SK-N-SH (cell line): ENCODE measurements at regions not wholly inside any gene's neighbourhood (a gene's known extent, or its start where the extent isn't known, plus 50 kb on each side); places are given as distances from the start of the nearest gene placed in this dataset.

Source experiments
- CTCF ChIA-PET: fragments of 300-600, 350-600 bp; formaldehyde crosslinking; extraction: SDS; loops from one replicate; lab custom pipeline; 2021; lab: Yijun Ruan, JAX
- POLR2A ChIA-PET: fragments of 350-600 bp; sonication (Branson Sonifier 250); formaldehyde crosslinking; extraction: SDS; loops from one replicate; lab custom pipeline; 2020; ENCODE audit warnings: antibody characterized with exemption, inconsistent platforms; lab: Yijun Ruan, JAX
- DNase-seq: peaks from one replicate; pipeline ENCODE4 v3.0.0; 2012
- H2AFZ ChIP-seq: fragments of 200-600 bp; sonication (generic); 2 replicates; pipeline ENCODE4 v1.8.1; 2016; ENCODE audit warnings: antibody characterized with exemption, mild to moderate bottlenecking, low read depth
- H3F3A ChIP-seq: fragments of 200-600 bp; sonication (generic); replicated peaks from 2 replicates; pipeline ENCODE3; 2016; ENCODE audit warnings: antibody characterized with exemption, mild to moderate bottlenecking; ENCODE audit not compliant: insufficient read depth
- H3K27ac ChIP-seq, 2 experiments: fragments of 200-500 bp in 1 of 2; fragments of 200-600 bp in 1 of 2; sonication (Bioruptor generic) in 1 of 2; sonication (generic), shearing (Covaris generic) in 1 of 2; 2 replicates each; pipeline versions ENCODE4 v1.5.1 to v1.6.1; 2014 to 2016; ENCODE audit warnings: low read depth in 2 of 2, inconsistent platforms in 1 of 2, low read length in 1 of 2, mild to moderate bottlenecking in 1 of 2, mixed read lengths in 1 of 2
- H3K27me3 ChIP-seq: fragments of 200-600 bp; sonication (generic), shearing (Covaris generic); 2 replicates; pipeline ENCODE4 v1.6.1; 2016; ENCODE audit warnings: mixed run types; ENCODE audit not compliant: insufficient read depth
- H3K36me3 ChIP-seq, 2 experiments: fragments of 200-500 bp in 1 of 2; fragments of 200-600 bp in 1 of 2; sonication (Bioruptor generic) in 1 of 2; sonication (generic) in 1 of 2; replicated peaks in 1 of 2; 2 replicates each; pipeline versions ENCODE3 to v1.5.1; 2014 to 2016; ENCODE audit warnings: low read length in 1 of 2, mild to moderate bottlenecking in 1 of 2; ENCODE audit not compliant: insufficient read depth in 2 of 2, control insufficient read depth in 1 of 2
- H3K4me1 ChIP-seq, 2 experiments: fragments of 200-500 bp in 1 of 2; fragments of 200-600 bp in 1 of 2; sonication (Bioruptor generic) in 1 of 2; sonication (generic), shearing (Covaris generic) in 1 of 2; 2 replicates each; pipeline versions ENCODE4 v1.5.1 to v1.6.1; 2014 to 2016; ENCODE audit warnings: low read depth in 1 of 2, low read length in 1 of 2, mixed run types in 1 of 2; ENCODE audit not compliant: insufficient read depth in 2 of 2, control insufficient read depth in 1 of 2
- H3K4me2 ChIP-seq: fragments of 200-600 bp; sonication (generic), shearing (Covaris generic); 2 replicates; pipeline ENCODE4 v1.6.1; 2017; ENCODE audit warnings: mixed run types
- H3K4me3 ChIP-seq, 2 experiments: fragments of 200-500 bp in 1 of 2; fragments of 200-600 bp in 1 of 2; sonication (Bioruptor generic) in 1 of 2; sonication (generic), shearing (Covaris generic) in 1 of 2; 2 replicates each; pipeline versions ENCODE4 v1.5.1 to v1.8.1; 2014 to 2016; ENCODE audit warnings: low read depth in 2 of 2, inconsistent platforms in 1 of 2, low read length in 1 of 2, mild to moderate bottlenecking in 1 of 2, mixed read lengths in 1 of 2, moderate library complexity in 1 of 2
- H3K79me2 ChIP-seq: fragments of 200-600 bp; sonication (generic); 2 replicates; pipeline ENCODE4 v1.8.1; 2017; ENCODE audit warnings: mild to moderate bottlenecking; ENCODE audit not compliant: insufficient read depth
- H3K9ac ChIP-seq: fragments of 200-600 bp; sonication (generic); 2 replicates; pipeline ENCODE4 v1.6.1; 2017; ENCODE audit warnings: mixed run types
- H3K9me2 ChIP-seq: fragments of 200-600 bp; sonication (generic); 2 replicates; pipeline ENCODE4 v1.6.1; 2017; ENCODE audit warnings: mixed run types
- H3K9me3 ChIP-seq: fragments of 200-600 bp; sonication (generic); 2 replicates; pipeline ENCODE4 v1.6.1; 2017; ENCODE audit warnings: mixed run types, mild to moderate bottlenecking, moderate library complexity
- H4K20me1 ChIP-seq: fragments of 200-600 bp; sonication (generic); 2 replicates; pipeline ENCODE4 v1.6.1; 2017; ENCODE audit warnings: mild to moderate bottlenecking, mixed run types; ENCODE audit not compliant: insufficient read depth
- ELF1 ChIP-seq: IDR thresholded peaks from 2 replicates; pipeline ENCODE4 v1.4.0; 2012
- EZH2phosphoT487 ChIP-seq: fragments of 200-600 bp; sonication (generic); IDR thresholded peaks from 2 replicates; pipeline ENCODE4 v1.6.1; 2017; ENCODE audit warnings: low read depth, mixed run types, mild to moderate bottlenecking, antibody characterized with exemption, moderate library complexity, borderline replicate concordance
- FOSL2 ChIP-seq: IDR thresholded peaks from 2 replicates; pipeline ENCODE4 v1.4.0; 2012; ENCODE audit warnings: low read depth, mild to moderate bottlenecking, moderate library complexity, borderline replicate concordance
- JUND ChIP-seq: IDR thresholded peaks from 2 replicates; pipeline ENCODE4 v1.4.0; 2012
- MXI1 ChIP-seq: IDR thresholded peaks from 2 replicates; pipeline ENCODE4 v1.6.1; 2012; ENCODE audit warnings: mild to moderate bottlenecking, low read depth, low read length, improper control_type of control experiment
- NRF1 ChIP-seq: IDR thresholded peaks from 2 replicates; pipeline ENCODE4 v1.6.1; 2012; ENCODE audit warnings: low read depth, mild to moderate bottlenecking, low read length
- PBX3 ChIP-seq: IDR thresholded peaks from 2 replicates; pipeline ENCODE4; 2012
- POLR2AphosphoS5 ChIP-seq: IDR thresholded peaks from 2 replicates; pipeline ENCODE4 v1.6.1; 2012; ENCODE audit warnings: low read depth, low read length
- RFX5 ChIP-seq: IDR thresholded peaks from 2 replicates; pipeline ENCODE4 v1.6.1; 2012; ENCODE audit warnings: mild to moderate bottlenecking, improper control_type of control experiment, low read length
- YY1 ChIP-seq: IDR thresholded peaks from 2 replicates; pipeline ENCODE4 v1.4.0; 2012; ENCODE audit warnings: low read depth, mild to moderate bottlenecking
- WGBS: methylation state at CpG from one replicate; pipeline ENCODE4 v1.1.6; 2017; ENCODE audit warnings: low lambda C conversion rate; 5-methylcytosine and 5-hydroxymethylcytosine counted together
- TF ChIP-seq, protein P1 (sequence below): IDR thresholded peaks from 2 replicates; pipeline ENCODE4 v1.6.1; 2012; ENCODE audit warnings: mild to moderate bottlenecking, low read depth, low read length, moderate library complexity
- TF ChIP-seq, protein P2 (sequence below): fragments of 200-600 bp; sonication (generic); IDR thresholded peaks from 2 replicates; pipeline ENCODE4 v1.6.1; 2017; ENCODE audit warnings: antibody characterized with exemption, mild to moderate bottlenecking, moderate library complexity
- TF ChIP-seq, protein P3 (sequence below): IDR thresholded peaks from 2 replicates; pipeline ENCODE4 v1.4.0; 2012; ENCODE audit warnings: low read depth

- TF ChIP-seq, protein P1, sequence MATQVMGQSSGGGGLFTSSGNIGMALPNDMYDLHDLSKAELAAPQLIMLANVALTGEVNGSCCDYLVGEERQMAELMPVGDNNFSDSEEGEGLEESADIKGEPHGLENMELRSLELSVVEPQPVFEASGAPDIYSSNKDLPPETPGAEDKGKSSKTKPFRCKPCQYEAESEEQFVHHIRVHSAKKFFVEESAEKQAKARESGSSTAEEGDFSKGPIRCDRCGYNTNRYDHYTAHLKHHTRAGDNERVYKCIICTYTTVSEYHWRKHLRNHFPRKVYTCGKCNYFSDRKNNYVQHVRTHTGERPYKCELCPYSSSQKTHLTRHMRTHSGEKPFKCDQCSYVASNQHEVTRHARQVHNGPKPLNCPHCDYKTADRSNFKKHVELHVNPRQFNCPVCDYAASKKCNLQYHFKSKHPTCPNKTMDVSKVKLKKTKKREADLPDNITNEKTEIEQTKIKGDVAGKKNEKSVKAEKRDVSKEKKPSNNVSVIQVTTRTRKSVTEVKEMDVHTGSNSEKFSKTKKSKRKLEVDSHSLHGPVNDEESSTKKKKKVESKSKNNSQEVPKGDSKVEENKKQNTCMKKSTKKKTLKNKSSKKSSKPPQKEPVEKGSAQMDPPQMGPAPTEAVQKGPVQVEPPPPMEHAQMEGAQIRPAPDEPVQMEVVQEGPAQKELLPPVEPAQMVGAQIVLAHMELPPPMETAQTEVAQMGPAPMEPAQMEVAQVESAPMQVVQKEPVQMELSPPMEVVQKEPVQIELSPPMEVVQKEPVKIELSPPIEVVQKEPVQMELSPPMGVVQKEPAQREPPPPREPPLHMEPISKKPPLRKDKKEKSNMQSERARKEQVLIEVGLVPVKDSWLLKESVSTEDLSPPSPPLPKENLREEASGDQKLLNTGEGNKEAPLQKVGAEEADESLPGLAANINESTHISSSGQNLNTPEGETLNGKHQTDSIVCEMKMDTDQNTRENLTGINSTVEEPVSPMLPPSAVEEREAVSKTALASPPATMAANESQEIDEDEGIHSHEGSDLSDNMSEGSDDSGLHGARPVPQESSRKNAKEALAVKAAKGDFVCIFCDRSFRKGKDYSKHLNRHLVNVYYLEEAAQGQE, result no peak
- TF ChIP-seq NRF1, result no peak
- TF ChIP-seq, protein P2, sequence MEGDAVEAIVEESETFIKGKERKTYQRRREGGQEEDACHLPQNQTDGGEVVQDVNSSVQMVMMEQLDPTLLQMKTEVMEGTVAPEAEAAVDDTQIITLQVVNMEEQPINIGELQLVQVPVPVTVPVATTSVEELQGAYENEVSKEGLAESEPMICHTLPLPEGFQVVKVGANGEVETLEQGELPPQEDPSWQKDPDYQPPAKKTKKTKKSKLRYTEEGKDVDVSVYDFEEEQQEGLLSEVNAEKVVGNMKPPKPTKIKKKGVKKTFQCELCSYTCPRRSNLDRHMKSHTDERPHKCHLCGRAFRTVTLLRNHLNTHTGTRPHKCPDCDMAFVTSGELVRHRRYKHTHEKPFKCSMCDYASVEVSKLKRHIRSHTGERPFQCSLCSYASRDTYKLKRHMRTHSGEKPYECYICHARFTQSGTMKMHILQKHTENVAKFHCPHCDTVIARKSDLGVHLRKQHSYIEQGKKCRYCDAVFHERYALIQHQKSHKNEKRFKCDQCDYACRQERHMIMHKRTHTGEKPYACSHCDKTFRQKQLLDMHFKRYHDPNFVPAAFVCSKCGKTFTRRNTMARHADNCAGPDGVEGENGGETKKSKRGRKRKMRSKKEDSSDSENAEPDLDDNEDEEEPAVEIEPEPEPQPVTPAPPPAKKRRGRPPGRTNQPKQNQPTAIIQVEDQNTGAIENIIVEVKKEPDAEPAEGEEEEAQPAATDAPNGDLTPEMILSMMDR, result no peak
- no peak for TF ChIP-seq POLR2AphosphoS5
- no peak for TF ChIP-seq FOSL2
- no peak for TF ChIP-seq RFX5
- TF ChIP-seq MXI1, result no peak
- no peak for TF ChIP-seq YY1
- TF ChIP-seq PBX3, result no peak
- no peak for TF ChIP-seq JUND
- no peak for TF ChIP-seq EZH2phosphoT487
- ChIA-PET POLR2A (interaction anchor here (0.6 kb wide), 1 partner anchor 12 kb away, joined by 3 read pairs; no protein-coding TSS in a partner anchor), CTCF (no interaction called here)
- no peaks in the 10 kb centered on the region for H3K27me3 ChIP-seq
- H3K4me1 ChIP-seq, result peaks cover 0 to 8% of the 10 kb centered on the region in 2 experiments; a peak in 1 of 4 replicates
- H3K79me2 ChIP-seq, result no peaks in the 10 kb centered on the region
- no peaks in the 10 kb centered on the region for H4K20me1 ChIP-seq
- H2AFZ ChIP-seq, result no peak overlapping the region
- no peaks in the 10 kb centered on the region for H3K36me3 ChIP-seq
- H3K9me2 ChIP-seq, result no peaks in the 10 kb centered on the region
- no peaks in the 10 kb centered on the region for H3K9me3 ChIP-seq
- H3K4me3 ChIP-seq, result no peak overlapping the region
- H3K4me2 ChIP-seq, result no peak overlapping the region
- WGBS, result 47% methylated on average over 5 of the region's 5 CpGs
- no peak overlapping the region for H3K27ac ChIP-seq
- H3K9ac ChIP-seq, result no peak overlapping the region
- DNase-seq, result no peak
- H3F3A ChIP-seq, result no peaks in the 10 kb centered on the region
These were observed 442.1 kb upstream of the SULF2 start for GRCh38 chr20:48227381-48227780.

GRCh38 chr20:48226642-48227041 lies 441.4 kb upstream of the SULF2 start:
- Histone ChIP-seq H3K36me3 (no peaks in the 10 kb centered on the region), H3K4me1 (peaks cover 0 to 8% of the 10 kb centered on the region in 2 experiments; a peak in 1 of 4 replicates), H3K9me3 (no peaks in the 10 kb centered on the region), H3K27me3 (no peaks in the 10 kb centered on the region), H3K9ac (no peak overlapping the region), H4K20me1 (no peaks in the 10 kb centered on the region), H3F3A (no peaks in the 10 kb centered on the region), H3K9me2 (no peaks in the 10 kb centered on the region), H2AFZ (no peak overlapping the region), H3K4me3 (no peak overlapping the region), H3K27ac (no peak overlapping the region), H3K4me2 (no peak overlapping the region), H3K79me2 (no peaks in the 10 kb centered on the region)
- TF ChIP-seq ELF1 (no peak), MXI1 (no peak), PBX3 (no peak)
- TF ChIP-seq, protein P2, result no peak
- TF ChIP-seq, protein P3, sequence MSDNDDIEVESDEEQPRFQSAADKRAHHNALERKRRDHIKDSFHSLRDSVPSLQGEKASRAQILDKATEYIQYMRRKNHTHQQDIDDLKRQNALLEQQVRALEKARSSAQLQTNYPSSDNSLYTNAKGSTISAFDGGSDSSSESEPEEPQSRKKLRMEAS, result no peak
- DNase-seq, result no peak
- WGBS, result 58% methylated on average over 5 of the region's 5 CpGs
- ChIA-PET CTCF (no interaction called here), POLR2A (no interaction called here)
